ENCODE measurements at regions not wholly inside any gene's neighbourhood (a gene's known extent, or its start where the extent isn't known, plus 50 kb on each side); places are given as distances from the start of the nearest gene placed in this dataset.

DNA sequence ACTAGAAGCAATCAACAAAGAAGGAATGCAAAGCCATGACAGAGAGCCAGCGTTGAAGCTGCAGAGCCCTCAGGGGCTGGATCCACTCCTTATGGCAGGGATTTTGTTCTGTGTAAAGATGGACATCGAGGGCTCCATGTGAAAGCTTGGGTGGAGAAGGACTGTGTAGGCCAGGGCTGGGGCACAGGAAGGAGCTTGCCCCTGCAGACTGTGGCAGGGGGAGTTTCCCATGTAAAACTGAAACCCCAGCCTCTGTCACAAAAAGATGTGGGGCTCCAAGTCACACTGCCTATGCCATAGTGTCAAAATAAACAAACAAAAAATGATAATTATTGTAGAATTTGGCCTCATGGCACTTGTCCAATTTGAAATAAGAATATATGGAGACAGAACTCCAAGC lies 408.7 kb upstream of the HS6ST1 start:
- H3K27me3 ChIP-seq = no peaks in the 10 kb centered on the region
- no peaks in the 10 kb centered on the region for H3K36me3 ChIP-seq
- TF ChIP-seq POLR2A (IDR thresholded peaks at IDR 0.05) = no peak
- no peak for TF ChIP-seq CTCF (IDR thresholded peaks at IDR 0.05)
- no peaks in the 10 kb centered on the region for H3K9me3 ChIP-seq
- no peak overlapping the region for H3K4me3 ChIP-seq
- no peaks in the 10 kb centered on the region for H3K4me1 ChIP-seq
- peak overlapping the region in 1 of 4 donors; percentile 12 for H3K27ac ChIP-seq
- no peak for DNase-seq

GRCh38 chr2:128727914-128728313 lies 409.2 kb upstream of the HS6ST1 start:
- H3K4me1 ChIP-seq = no peaks in the 10 kb centered on the region
- no peaks in the 10 kb centered on the region for H3K9me3 ChIP-seq
- H3K4me3 ChIP-seq = no peak overlapping the region
- TF ChIP-seq CTCF (IDR thresholded peaks at IDR 0.05) (no peak), POLR2A (IDR thresholded peaks at IDR 0.05) (no peak)
- DNase-seq = no peak
- H3K27me3 ChIP-seq = no peaks in the 10 kb centered on the region
- H3K36me3 ChIP-seq = no peaks in the 10 kb centered on the region
- no peak overlapping the region for H3K27ac ChIP-seq

DNA sequence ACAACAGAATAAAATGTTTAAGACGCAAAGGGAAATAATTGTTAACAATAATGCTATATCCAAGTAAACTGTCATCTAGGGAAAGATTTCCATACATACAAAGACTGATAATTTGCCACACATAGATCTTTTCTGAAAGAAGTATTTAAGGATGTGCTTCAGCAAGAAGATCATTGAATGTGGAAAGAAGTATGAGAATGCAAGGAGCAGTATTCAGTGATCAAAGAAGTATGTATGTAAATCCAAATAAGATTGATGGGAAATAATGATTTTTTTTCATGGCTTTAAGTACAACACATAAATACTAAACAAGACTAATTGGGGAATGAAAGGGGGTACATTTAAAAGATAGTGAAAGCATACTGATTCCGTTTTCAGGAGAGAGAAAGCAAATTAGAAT lies 410.4 kb upstream of the HS6ST1 start:
- Histone ChIP-seq H3K4me1 (no peaks in the 10 kb centered on the region), H3K27ac (no peak overlapping the region), H3K4me3 (no peak overlapping the region), H3K27me3 (no peaks in the 10 kb centered on the region), H3K9me3 (no peaks in the 10 kb centered on the region), H3K36me3 (no peaks in the 10 kb centered on the region)
- TF ChIP-seq POLR2A (IDR thresholded peaks at IDR 0.05) = no peak
- no peak for TF ChIP-seq CTCF (IDR thresholded peaks at IDR 0.05)
- no peak for DNase-seq

- peaks cover 0 to 11% (median 0%) of the 10 kb centered on the region in 4 donors for H3K4me1 ChIP-seq
- no peak for TF ChIP-seq CTCF (IDR thresholded peaks at IDR 0.05)
- TF ChIP-seq POLR2A (IDR thresholded peaks at IDR 0.05) = no peak
- no peaks in the 10 kb centered on the region for H3K27me3 ChIP-seq
- no peak for DNase-seq
- H3K9me3 ChIP-seq = no peaks in the 10 kb centered on the region
- H3K27ac ChIP-seq = no peak overlapping the region
- no peak overlapping the region for H3K4me3 ChIP-seq
- no peaks in the 10 kb centered on the region for H3K36me3 ChIP-seq
Measured at GRCh38 chr2:128731994-128732650, 413.5 kb upstream of the HS6ST1 start.

DNA sequence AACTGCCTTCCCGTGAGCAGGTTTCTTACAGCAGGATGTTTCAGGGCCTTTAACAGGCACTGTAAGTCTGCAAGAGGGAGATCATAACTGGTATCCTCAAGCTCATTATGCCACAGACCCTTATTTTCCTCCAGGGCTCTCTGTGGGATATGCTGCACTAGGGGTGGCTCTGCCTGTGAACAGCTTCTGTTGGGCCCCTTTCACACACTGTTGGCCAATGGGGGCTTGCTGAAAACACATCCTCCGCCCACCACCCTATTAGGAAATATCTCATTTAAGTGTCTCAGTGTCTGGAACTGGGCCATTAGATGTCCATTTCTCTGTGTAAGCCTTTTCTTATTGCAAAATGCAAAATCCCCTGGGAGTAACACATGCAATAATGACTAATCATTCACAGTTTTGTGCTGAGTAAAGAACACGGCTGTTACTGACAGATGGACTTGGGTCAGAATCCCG lies 414.3 kb upstream of the HS6ST1 start:
- H3K4me3 ChIP-seq = no peak overlapping the region
- H3K4me1 ChIP-seq = peaks cover 0 to 11% (median 0%) of the 10 kb centered on the region in 4 donors
- no peak overlapping the region for H3K27ac ChIP-seq
- no peaks in the 10 kb centered on the region for H3K36me3 ChIP-seq
- TF ChIP-seq CTCF (IDR thresholded peaks at IDR 0.05) (no peak), POLR2A (IDR thresholded peaks at IDR 0.05) (no peak)
- no peak for DNase-seq
- H3K9me3 ChIP-seq = no peaks in the 10 kb centered on the region
- no peaks in the 10 kb centered on the region for H3K27me3 ChIP-seq

All from Peyer's patch (tissue), 4 donors.